HAP-1 (cell line): ENCODE measurements at regions not wholly inside any gene's neighbourhood (a gene's known extent, or its start where the extent isn't known, plus 50 kb on each side); places are given as distances from the start of the nearest gene placed in this dataset.

Experiments used
- DNase-seq, 2 experiments: peaks; one replicate each; pipeline ENCODE4 v3.0.0-alpha.2; 2016 to 2020; ENCODE audit warnings: low spot score in 2 of 2
- H3K27me3 ChIP-seq: fragments of 250-450 bp; sonication (Bioruptor Pico); 2 replicates; pipeline ENCODE4 v1.5.1; 2020; ENCODE audit warnings: low read depth, mild to moderate bottlenecking, moderate library complexity
- H3K36me3 ChIP-seq: fragments of 250-450 bp; sonication (Bioruptor Pico); replicated peaks from 2 replicates; pipeline ENCODE4 v1.5.1; 2020; ENCODE audit warnings: mild to moderate bottlenecking
- H3K4me1 ChIP-seq: fragments of 250-450 bp; sonication (Bioruptor Pico); 2 replicates; pipeline ENCODE4 v1.5.1; 2020; ENCODE audit warnings: mild to moderate bottlenecking
- H3K4me3 ChIP-seq: fragments of 250-450 bp; sonication (Bioruptor Pico); 2 replicates; pipeline ENCODE4 v1.5.1; 2020; ENCODE audit warnings: mild to moderate bottlenecking, moderate library complexity
- H3K9me3 ChIP-seq: fragments of 250-450 bp; sonication (Bioruptor Pico); 2 replicates; pipeline ENCODE4 v1.5.1; 2020; ENCODE audit warnings: mild to moderate bottlenecking, moderate library complexity
- in situ Hi-C: fragments of 300-500 bp; cut with MboI; formaldehyde crosslinking; loops from 3 replicates; pipeline ENCODE4 v1.14.3; 2020; ENCODE audit warnings: low sequenced_read_pairs, inconsistent platforms, mixed read lengths

DNA sequence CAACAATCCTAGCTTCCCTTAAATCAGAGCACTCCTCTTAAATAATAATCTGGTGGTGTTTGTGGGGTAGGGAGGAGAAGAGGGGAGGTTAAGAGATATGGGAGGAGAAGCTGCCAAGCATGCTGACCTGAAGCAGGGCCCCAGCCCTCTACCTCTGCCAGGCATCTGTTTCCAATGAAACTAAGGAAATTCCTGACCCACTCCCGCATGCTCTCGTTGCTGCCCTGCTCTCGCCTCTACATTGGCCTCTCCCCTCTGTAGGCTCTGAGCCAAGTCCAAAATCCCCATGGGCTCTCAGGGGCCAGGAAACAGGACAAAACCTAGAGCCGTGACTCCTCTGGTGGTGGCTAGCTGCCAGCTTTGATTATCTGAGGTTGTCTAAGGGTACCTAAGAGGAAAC, 559.5 kb upstream of the CDH11 start:
- no peaks in the 10 kb centered on the region; the same call in 1 of the 2 replicates for H3K9me3 ChIP-seq
- H3K4me1 ChIP-seq: no peaks in the 10 kb centered on the region
- no peak for DNase-seq
- H3K4me3 ChIP-seq: no peak overlapping the region
- in situ Hi-C loops: no loop called here
- H3K36me3 ChIP-seq: no peaks in the 10 kb centered on the region
- no peaks in the 10 kb centered on the region for H3K27me3 ChIP-seq

DNA sequence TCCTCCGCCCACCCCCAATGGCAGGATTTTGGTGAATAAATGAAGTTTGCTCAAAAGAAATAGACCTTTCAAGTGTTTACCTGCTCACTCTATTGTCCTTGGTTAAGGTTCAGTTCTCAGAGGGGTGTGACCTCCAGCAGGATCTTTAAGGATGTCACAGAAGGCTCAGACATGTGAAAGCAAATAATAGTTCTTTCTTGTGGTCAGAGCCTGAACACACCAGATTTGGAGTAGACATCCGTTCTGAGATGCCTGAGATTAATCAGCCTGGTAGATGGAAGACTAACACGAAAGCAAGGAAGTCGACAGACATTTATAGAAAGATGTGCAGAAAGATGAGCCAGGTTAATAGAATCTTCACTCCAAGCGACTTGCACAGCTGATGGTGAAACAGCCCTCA, 557.9 kb upstream of the CDH11 start:
- Histone ChIP-seq H3K4me3 (no peak overlapping the region), H3K4me1 (no peaks in the 10 kb centered on the region), H3K9me3 (no peaks in the 10 kb centered on the region; the same call in 1 of the 2 replicates), H3K36me3 (no peaks in the 10 kb centered on the region), H3K27me3 (no peaks in the 10 kb centered on the region)
- in situ Hi-C loops: no loop called here
- no peak for DNase-seq

GRCh38 chr16:65675161-65675560, 553.3 kb upstream of the CDH11 start:
- no peak for DNase-seq
- in situ Hi-C loops: no loop called here
- Histone ChIP-seq H3K27me3 (no peaks in the 10 kb centered on the region), H3K4me1 (no peaks in the 10 kb centered on the region), H3K9me3 (no peaks in the 10 kb centered on the region; the same call in 1 of the 2 replicates), H3K4me3 (no peak overlapping the region), H3K36me3 (no peaks in the 10 kb centered on the region)

DNA sequence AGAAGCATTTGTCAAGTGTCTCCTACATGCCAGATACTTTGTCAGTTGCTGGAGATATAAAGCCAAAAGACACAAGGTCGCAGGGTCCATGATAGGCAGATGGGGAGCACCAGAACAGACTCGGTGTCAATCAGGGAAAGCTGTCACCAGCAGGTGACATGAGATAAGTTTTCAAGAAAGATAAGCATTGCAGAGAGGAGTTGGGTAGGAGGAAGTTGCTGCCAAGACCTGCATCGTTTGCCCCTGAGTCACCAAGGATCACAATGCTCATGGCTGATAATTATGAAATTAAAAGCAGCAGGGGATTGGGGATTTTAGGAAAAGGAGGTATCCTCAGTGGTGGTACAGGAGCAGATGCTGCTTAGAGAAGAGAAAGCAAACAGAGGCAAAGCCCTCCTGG, 551.1 kb upstream of the CDH11 start:
- in situ Hi-C loops: no loop called here
- no peaks in the 10 kb centered on the region for H3K36me3 ChIP-seq
- H3K4me3 ChIP-seq: no peak overlapping the region
- no peaks in the 10 kb centered on the region for H3K9me3 ChIP-seq
- DNase-seq: no peak
- no peaks in the 10 kb centered on the region for H3K27me3 ChIP-seq
- no peaks in the 10 kb centered on the region for H3K4me1 ChIP-seq

GRCh38 chr16:65671071-65671470, 549.2 kb upstream of the CDH11 start:
- in situ Hi-C loops: no loop called here
- no peaks in the 10 kb centered on the region for H3K27me3 ChIP-seq
- no peaks in the 10 kb centered on the region for H3K4me1 ChIP-seq
- no peaks in the 10 kb centered on the region for H3K36me3 ChIP-seq
- no peak for DNase-seq
- H3K4me3 ChIP-seq: no peak overlapping the region
- no peaks in the 10 kb centered on the region for H3K9me3 ChIP-seq

DNA sequence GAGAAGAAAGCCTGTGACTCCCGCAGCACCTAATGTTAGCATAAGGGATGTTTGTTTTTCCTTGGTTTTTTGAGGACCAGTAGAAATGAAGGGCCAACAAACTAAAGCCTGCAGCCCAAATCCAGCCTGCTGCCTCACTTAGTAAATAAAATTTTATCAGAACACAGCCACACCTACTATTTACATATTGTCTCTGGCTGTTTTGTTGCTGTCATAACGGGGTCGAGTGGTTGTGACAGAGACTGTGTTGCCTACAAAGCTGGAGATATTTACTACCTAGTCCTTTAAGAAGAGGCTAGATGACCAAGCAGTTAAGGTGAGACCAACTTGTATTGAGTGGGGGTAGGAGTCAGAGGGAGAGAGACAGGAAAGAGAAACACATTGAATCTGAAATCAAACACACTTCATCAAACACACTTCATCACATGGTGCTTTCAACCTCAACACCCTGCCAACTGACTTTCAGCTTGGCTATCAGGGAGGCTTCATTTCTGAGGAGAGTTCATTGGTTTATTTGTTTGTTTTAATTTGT, 546.3 kb upstream of the CDH11 start:
- Histone ChIP-seq H3K27me3 (no peaks in the 10 kb centered on the region), H3K4me3 (no peak overlapping the region), H3K9me3 (no peaks in the 10 kb centered on the region), H3K4me1 (no peaks in the 10 kb centered on the region), H3K36me3 (no peaks in the 10 kb centered on the region)
- DNase-seq: no peak
- in situ Hi-C loops: no loop called here

DNA sequence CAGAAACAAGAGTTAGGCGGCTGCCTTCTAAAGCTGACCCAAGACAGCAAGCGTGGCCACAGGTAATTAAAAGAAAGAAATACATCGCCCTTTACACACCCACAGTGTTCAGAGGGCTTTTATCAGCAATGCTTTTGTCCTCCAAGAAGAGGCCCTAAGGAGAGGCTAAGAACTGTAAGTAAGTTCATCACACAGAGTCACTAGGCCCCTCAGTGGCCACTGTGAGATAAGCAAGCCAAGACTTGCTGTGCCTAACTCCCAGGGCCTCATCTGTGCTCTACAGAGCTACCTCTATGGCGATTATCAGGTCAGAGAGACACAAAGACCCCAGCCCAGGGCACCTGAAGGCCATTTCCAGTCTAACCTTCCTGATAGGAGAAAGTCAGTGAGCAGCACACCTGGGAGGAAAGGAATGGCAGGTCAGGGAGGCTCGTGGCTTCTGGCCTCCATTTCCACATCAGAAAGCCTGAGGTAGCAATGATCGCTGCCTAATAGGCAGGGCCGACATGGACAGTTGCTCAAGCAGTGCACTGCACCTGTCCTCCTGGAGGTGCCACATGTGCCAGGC, 545.2 kb upstream of the CDH11 start:
- H3K4me3 ChIP-seq: no peak overlapping the region
- H3K27me3 ChIP-seq: no peaks in the 10 kb centered on the region
- no peaks in the 10 kb centered on the region for H3K36me3 ChIP-seq
- in situ Hi-C loops: no loop called here
- no peaks in the 10 kb centered on the region for H3K9me3 ChIP-seq
- H3K4me1 ChIP-seq: no peaks in the 10 kb centered on the region
- no peak for DNase-seq

DNA sequence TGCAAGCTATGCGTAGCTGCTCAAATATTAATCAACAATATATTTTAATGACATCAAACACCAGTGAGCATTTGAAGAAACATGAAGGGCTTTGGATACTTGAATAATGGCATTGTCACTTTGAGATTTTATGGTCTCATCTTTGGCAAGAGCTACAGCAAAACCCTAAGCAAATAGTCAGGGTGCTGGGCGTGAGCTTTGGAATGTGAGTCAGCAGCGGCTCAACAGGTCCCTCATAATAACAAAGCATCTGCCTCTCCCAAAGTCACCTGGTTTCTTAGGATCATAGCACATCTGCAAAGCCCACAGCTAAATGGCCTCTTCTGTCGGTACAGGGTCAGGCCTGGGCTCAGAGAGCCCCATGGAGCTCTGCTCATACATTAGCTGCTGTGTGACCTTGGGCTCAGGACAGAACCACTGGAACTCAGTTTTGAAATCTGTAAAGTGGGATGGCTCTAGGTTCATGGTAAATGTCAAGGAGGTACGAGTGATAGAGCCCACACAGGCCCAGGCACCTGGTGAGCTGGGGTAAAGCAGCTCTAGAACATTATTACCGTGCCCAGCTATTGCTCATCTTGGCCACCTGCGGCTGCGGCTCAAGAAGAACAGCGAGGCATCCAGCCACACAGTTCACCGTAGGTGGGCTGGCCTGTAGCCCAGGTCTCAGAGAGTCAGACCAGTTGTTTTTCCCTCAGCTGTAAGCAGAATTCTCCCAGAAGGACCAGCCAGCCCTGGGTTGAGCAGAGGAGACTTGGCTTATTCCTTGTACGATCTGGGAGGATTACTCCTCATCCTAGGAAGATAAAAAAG, 544.5 kb upstream of the CDH11 start:
- Histone ChIP-seq H3K27me3 (no peaks in the 10 kb centered on the region), H3K9me3 (no peaks in the 10 kb centered on the region), H3K4me1 (no peaks in the 10 kb centered on the region), H3K36me3 (no peaks in the 10 kb centered on the region), H3K4me3 (no peak overlapping the region)
- in situ Hi-C loops: no loop called here
- DNase-seq: no peak

DNA sequence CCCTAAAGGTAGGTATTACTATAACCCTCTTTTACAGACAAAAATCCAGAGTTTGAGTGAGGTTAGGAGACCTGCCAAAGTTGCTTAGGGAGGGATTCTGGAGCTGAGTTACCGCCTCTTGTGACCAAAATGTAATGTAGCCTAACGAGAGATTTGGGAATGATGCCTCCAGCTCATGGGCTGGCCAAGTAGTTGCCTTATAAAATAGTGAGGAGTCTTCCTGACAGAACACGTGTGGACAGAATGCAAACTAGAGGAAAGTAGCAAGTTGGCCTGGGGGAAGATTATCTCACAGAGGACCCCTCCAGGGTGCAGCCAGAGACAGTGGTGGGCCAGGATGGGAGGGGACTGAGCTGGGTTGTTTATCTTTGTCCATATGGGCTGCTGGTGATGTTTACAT, 543.7 kb upstream of the CDH11 start:
- no peaks in the 10 kb centered on the region for H3K9me3 ChIP-seq
- DNase-seq: no peak
- H3K27me3 ChIP-seq: no peaks in the 10 kb centered on the region
- no peak overlapping the region for H3K4me3 ChIP-seq
- H3K4me1 ChIP-seq: no peaks in the 10 kb centered on the region
- no peaks in the 10 kb centered on the region for H3K36me3 ChIP-seq
- in situ Hi-C loops: no loop called here

DNA sequence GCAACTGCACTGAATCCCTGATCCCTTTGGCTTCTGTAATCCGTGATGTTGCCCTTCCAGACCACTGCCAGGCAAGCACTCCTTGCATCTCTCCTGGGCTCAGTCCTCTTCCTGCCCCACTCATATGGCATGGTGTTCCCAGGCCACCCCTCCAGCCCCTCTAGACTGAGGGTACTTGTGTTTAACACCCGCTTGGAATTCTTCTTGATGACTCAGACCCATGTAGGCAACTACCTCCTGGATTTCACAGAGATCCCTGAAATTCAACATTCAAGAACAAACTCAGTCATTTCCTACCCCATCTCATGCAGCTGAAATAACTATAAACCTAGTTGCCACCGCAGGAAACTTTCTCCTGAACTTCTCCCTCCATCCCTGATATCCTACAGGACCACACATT, 541.9 kb upstream of the CDH11 start:
- Histone ChIP-seq H3K4me3 (no peak overlapping the region), H3K9me3 (no peaks in the 10 kb centered on the region), H3K36me3 (no peaks in the 10 kb centered on the region), H3K27me3 (no peaks in the 10 kb centered on the region), H3K4me1 (no peaks in the 10 kb centered on the region)
- in situ Hi-C loops: no loop called here
- no peak for DNase-seq

GRCh38 chr16:65662256-65662655, 540.4 kb upstream of the CDH11 start:
- Histone ChIP-seq H3K4me1 (no peaks in the 10 kb centered on the region), H3K36me3 (no peaks in the 10 kb centered on the region), H3K9me3 (no peaks in the 10 kb centered on the region), H3K27me3 (no peaks in the 10 kb centered on the region), H3K4me3 (no peak overlapping the region)
- in situ Hi-C loops: no loop called here
- DNase-seq: no peak

DNA sequence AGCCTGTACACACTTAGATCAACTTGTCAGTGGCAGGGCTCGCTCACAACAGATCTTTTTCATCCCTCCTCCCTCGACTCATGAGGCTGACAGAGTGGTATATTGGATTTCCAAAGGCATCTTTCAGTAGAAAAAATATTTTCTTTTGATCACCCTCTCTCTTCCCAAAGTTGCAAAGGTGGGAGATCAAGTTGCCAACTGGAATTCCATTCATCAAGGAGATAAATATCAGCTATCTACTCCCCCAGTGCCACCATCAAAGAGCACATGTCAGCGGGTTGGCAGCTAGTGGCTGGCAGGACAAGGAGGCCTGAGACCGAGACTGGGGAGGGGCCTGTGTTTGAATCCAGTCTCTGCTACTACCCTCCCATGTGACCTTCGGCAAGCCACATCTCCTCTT, 539.7 kb upstream of the CDH11 start:
- Histone ChIP-seq H3K27me3 (no peaks in the 10 kb centered on the region), H3K9me3 (no peaks in the 10 kb centered on the region), H3K4me1 (no peaks in the 10 kb centered on the region), H3K4me3 (no peak overlapping the region), H3K36me3 (no peaks in the 10 kb centered on the region)
- DNase-seq: no peak
- in situ Hi-C loops: no loop called here

DNA sequence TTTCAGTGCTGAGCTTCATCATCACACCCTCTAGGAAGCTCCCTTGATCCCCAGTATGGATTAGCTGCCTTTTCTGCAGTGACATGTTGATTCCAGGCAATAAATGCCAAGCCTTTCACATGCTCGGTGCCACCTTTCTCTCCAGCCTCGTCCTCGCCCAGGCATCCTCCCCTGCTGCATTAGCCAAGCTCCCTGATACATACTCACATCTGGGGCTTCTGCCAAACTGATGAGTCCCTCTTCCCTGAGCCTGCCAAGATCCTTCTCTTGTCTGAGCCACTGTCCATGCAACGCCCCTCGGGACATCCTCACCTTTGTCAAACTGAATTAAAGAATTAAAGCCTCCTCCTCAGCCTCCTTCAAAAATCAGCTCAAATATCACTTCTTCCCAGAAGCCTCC, 538.5 kb upstream of the CDH11 start:
- DNase-seq: no peak
- Histone ChIP-seq H3K4me1 (no peaks in the 10 kb centered on the region), H3K36me3 (no peaks in the 10 kb centered on the region), H3K27me3 (no peaks in the 10 kb centered on the region), H3K4me3 (no peak overlapping the region), H3K9me3 (no peaks in the 10 kb centered on the region)
- in situ Hi-C loops: no loop called here

DNA sequence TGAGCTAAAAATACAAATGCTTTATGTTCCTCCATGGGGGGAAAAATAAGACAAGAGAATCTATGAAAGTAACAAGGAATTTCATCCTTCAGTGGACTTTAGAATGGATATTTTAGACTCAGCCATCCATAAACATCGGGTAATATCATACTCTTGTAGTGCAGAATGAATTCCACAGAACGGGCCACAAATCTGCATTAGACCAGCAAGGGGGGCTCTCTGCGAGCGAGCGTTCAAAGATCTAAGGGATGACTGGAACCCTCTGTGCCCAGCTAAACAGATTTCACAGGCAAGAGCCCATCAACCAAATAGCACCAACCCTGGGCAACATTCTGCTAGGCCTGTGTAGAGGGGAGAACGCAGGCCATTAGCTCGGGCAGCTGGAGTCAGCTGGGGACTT, 537.9 kb upstream of the CDH11 start:
- no peaks in the 10 kb centered on the region for H3K4me1 ChIP-seq
- no peak overlapping the region for H3K4me3 ChIP-seq
- in situ Hi-C loops: no loop called here
- H3K9me3 ChIP-seq: no peaks in the 10 kb centered on the region
- no peaks in the 10 kb centered on the region for H3K27me3 ChIP-seq
- DNase-seq: no peak
- H3K36me3 ChIP-seq: no peaks in the 10 kb centered on the region
